Testis (tissue), 2 donors: ENCODE measurements at regions not wholly inside any gene's neighbourhood (a gene's known extent, or its start where the extent isn't known, plus 50 kb on each side); places are given as distances from the start of the nearest gene placed in this dataset.

Experiments
- CTCF ChIP-seq, 3 experiments: fragments of 450-650 bp in 2 of 3; fragments of 200-600 bp in 1 of 3; sonication (generic) in 1 of 3; IDR thresholded peaks; one replicate each; pipeline ENCODE4 v1.5.1; 2016 to 2019; ENCODE audit warnings: antibody characterized with exemption in 3 of 3, mild to moderate bottlenecking in 2 of 3, moderate library complexity in 1 of 3
- POLR2A ChIP-seq: fragments of 450-650 bp; IDR thresholded peaks from one replicate; pipeline ENCODE4 v1.6.1; 2017; ENCODE audit warnings: antibody characterized with exemption, mild to moderate bottlenecking, moderate library complexity

DNA sequence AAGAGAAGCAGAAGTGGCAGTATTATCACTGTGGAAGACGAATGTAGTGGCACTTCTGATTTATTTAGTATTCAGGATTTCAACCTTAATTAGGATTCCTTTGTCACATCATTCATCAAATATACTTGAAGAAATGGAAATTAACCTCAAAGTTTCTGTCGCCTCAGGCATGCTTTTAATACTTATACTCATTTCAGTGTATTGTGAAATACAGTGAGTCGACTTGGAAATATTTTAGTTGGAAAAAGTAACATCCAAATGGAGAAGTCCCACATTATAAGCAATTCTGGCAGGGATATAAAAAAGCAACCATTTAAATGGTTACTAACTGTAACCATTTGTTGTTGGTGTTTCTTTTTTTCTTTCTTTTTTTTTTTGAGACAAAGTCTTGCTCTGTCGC, 648.8 kb downstream of the ARL4A start:
- TF ChIP-seq POLR2A = no peak
- TF ChIP-seq CTCF (IDR thresholded peaks at IDR 0.05) = no peak
